Mucosa of rectum (tissue), 2 donors: ENCODE measurements at regions not wholly inside any gene's neighbourhood (a gene's known extent, or its start where the extent isn't known, plus 50 kb on each side); places are given as distances from the start of the nearest gene placed in this dataset.

Experiments used
- H3K27ac ChIP-seq, 2 donors: one replicate each; pipeline ENCODE4 v1.7.0; 2013; ENCODE audit warnings: inconsistent platforms in 2 of 2, low read depth in 2 of 2, low read length in 2 of 2
- H3K27me3 ChIP-seq, 2 donors: one replicate each; pipeline ENCODE4 v1.7.0; 2013; ENCODE audit warnings: low read length in 2 of 2; ENCODE audit not compliant: control insufficient read depth in 2 of 2, insufficient read depth in 2 of 2
- H3K36me3 ChIP-seq, 2 donors: one replicate each; pipeline ENCODE4 v1.7.0; 2013; ENCODE audit warnings: low read length in 2 of 2; ENCODE audit not compliant: control insufficient read depth in 2 of 2, insufficient read depth in 2 of 2
- H3K4me1 ChIP-seq, 2 donors: one replicate each; pipeline ENCODE4 v1.7.0; 2013; ENCODE audit warnings: low read length in 2 of 2, mild to moderate bottlenecking in 1 of 2; ENCODE audit not compliant: control insufficient read depth in 2 of 2, insufficient read depth in 2 of 2
- H3K4me3 ChIP-seq, 2 donors: one replicate each; pipeline ENCODE4 v1.7.0; 2013; ENCODE audit warnings: low read length in 2 of 2
- H3K9ac ChIP-seq, 2 donors: one replicate each; pipeline ENCODE4 v1.7.0; 2013; ENCODE audit warnings: low read length in 2 of 2, low read depth in 1 of 2, mild to moderate bottlenecking in 1 of 2
- H3K9me3 ChIP-seq, 2 donors: one replicate each; pipeline ENCODE4 v1.7.0; 2013; ENCODE audit warnings: low read length in 2 of 2; ENCODE audit not compliant: control insufficient read depth in 2 of 2
- donor health status: healthy.
- donor health status: Normal muscosa, but diverticular disease.

DNA sequence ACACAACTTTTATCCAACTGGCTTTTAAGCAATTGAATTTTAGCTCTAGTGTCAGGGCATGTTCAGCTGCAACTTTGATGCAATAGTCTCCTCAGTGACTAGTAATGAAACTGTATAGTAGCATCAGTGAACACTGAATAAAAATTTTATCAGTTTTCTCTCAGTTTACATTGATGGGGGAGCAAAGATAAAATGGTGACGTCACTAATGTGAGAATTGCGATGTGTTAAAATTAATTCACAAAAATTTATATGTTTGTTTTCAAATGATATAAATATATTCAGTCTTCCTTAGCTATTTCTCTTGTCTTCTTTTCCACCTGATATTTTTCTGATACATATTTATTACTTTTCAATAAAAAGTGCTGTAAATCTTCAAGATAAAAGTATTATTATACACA is 508.8 kb upstream of the AGA start:
- H3K4me3 ChIP-seq: no peak overlapping the region
- H3K27ac ChIP-seq: no peak overlapping the region
- H3K9ac ChIP-seq: no peak overlapping the region
- no peaks in the 10 kb centered on the region for H3K4me1 ChIP-seq
- H3K9me3 ChIP-seq: no peaks in the 10 kb centered on the region
- H3K27me3 ChIP-seq: no peaks in the 10 kb centered on the region
- no peaks in the 10 kb centered on the region for H3K36me3 ChIP-seq

DNA sequence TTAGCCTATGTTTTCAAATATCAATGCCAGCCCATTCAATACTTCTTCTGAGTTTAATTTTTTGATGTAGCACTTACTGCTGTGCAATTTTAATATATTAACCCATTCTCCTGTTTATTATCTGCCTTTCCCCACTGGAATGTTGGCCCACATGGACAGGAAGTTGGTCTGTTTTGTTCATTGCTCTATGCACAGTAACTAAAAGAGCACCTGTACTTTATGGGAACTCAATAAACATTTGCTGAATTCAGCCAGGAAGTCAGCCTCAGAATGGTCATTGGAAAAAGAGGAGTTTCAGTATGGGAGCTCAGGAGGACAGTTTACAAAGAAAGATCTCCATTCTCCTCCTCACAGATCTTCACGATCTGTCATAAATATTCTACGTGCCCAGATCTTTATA is 510.5 kb upstream of the AGA start:
- Histone ChIP-seq H3K4me1 (no peaks in the 10 kb centered on the region), H3K9me3 (no peaks in the 10 kb centered on the region), H3K27me3 (no peaks in the 10 kb centered on the region), H3K27ac (no peak overlapping the region), H3K36me3 (no peaks in the 10 kb centered on the region), H3K4me3 (no peak overlapping the region), H3K9ac (no peak overlapping the region)

DNA sequence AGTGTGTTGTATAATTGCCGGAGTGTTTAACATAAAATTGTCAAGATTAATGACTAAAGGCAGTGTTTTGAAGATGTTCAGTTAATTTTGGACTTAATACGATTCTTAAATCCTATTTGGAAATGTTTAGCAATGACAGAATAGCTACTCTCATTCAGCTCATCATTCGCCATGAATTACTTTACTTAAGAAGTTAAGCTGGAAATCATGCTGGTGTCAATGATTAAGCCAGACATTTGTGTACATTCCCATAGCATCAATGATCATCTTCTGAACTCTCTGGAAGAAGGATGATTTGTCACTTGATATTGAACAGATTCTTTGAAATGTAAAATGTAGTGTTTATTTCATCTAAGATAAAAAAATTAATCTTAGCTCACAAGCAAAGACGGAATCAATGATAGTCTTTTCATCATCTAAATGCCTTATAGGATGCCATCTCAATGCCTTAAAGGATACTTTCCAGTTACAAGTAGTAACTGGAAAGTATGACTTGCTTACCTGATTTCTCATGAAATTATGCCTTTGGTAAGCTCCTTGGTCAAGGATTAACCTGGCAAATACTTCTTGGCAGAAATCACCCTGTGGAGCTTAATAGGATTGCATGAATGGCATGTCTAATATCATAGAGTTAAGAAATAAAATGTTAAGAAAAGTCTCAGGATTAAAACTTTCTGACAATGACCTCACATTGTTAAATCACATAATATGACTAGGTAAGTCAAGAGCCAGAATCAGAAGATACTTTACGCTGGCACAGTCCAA is 515.5 kb upstream of the AGA start:
- no peaks in the 10 kb centered on the region for H3K27me3 ChIP-seq
- no peaks in the 10 kb centered on the region for H3K4me1 ChIP-seq
- no peaks in the 10 kb centered on the region for H3K9me3 ChIP-seq
- H3K9ac ChIP-seq: no peak overlapping the region
- H3K4me3 ChIP-seq: no peak overlapping the region
- no peak overlapping the region for H3K27ac ChIP-seq
- no peaks in the 10 kb centered on the region for H3K36me3 ChIP-seq

- H3K9me3 ChIP-seq: no peaks in the 10 kb centered on the region
- no peak overlapping the region for H3K27ac ChIP-seq
- H3K4me3 ChIP-seq: no peak overlapping the region
- H3K4me1 ChIP-seq: no peaks in the 10 kb centered on the region
- no peaks in the 10 kb centered on the region for H3K27me3 ChIP-seq
- no peaks in the 10 kb centered on the region for H3K36me3 ChIP-seq
- H3K9ac ChIP-seq: no peak overlapping the region
These were observed 518.3 kb upstream of the AGA start for GRCh38 chr4:177960566-177960965.

DNA sequence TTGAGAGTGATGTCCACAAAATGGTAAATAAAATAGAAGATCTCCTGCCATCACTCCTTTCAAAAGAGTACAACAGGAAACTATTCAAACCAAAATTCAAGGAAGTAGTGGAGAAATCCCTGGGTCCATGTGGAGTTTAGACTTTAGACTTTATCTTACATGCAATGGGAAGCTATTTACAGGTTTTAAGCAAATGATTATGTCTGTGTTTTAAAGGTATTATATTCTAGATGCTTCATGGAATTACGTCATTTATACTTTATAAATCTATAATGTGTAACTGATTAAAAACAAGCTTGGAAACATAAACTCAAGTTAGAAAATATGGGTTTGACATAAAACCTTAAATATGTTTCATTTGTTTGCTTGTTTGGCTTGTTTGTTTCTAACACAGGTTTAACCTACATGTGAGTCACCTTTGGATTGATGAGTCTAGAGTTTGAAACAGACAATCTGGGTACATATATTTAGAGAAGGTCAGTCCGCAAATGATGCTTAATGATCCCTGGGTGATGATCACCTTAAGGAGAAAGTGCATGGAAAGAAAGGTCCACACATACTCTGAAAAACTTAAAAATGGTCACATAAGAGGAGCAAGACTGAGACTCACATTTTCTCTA is 519.6 kb upstream of the AGA start:
- Histone ChIP-seq H3K9ac (no peak overlapping the region), H3K9me3 (no peaks in the 10 kb centered on the region), H3K27me3 (no peaks in the 10 kb centered on the region), H3K36me3 (no peaks in the 10 kb centered on the region), H3K27ac (no peak overlapping the region), H3K4me1 (no peaks in the 10 kb centered on the region), H3K4me3 (no peak overlapping the region)

GRCh38 chr4:177964061-177964460 is 521.8 kb upstream of the AGA start:
- Histone ChIP-seq H3K9ac (no peak overlapping the region), H3K4me1 (no peaks in the 10 kb centered on the region), H3K27ac (no peak overlapping the region), H3K9me3 (no peaks in the 10 kb centered on the region), H3K27me3 (no peaks in the 10 kb centered on the region), H3K36me3 (no peaks in the 10 kb centered on the region), H3K4me3 (no peak overlapping the region)

DNA sequence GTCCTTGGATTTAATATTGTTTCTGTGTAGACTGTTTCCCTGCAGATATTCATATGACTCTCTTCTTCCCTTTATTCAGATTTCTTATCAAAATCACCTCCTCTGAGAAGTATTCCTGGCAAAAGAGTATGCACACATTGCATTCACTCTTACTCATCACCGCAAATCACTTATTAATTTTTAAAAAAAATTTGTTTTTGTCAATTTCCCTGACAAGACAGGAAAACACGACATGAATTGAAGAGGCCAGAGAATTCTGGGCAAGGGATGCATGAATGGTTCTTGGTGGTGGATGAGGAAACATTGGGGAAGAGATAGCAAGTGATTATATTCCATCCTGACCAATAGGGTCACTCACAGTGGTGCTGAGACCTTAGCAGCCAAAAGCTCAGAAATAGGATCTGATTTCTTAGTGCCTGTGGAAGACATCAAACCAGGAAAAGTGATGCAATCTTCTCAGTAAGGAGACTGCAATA is 522.5 kb upstream of the AGA start:
- H3K4me3 ChIP-seq: no peak overlapping the region
- no peaks in the 10 kb centered on the region for H3K9me3 ChIP-seq
- no peaks in the 10 kb centered on the region for H3K27me3 ChIP-seq
- H3K27ac ChIP-seq: no peak overlapping the region
- no peaks in the 10 kb centered on the region for H3K36me3 ChIP-seq
- no peaks in the 10 kb centered on the region for H3K4me1 ChIP-seq
- H3K9ac ChIP-seq: no peak overlapping the region

DNA sequence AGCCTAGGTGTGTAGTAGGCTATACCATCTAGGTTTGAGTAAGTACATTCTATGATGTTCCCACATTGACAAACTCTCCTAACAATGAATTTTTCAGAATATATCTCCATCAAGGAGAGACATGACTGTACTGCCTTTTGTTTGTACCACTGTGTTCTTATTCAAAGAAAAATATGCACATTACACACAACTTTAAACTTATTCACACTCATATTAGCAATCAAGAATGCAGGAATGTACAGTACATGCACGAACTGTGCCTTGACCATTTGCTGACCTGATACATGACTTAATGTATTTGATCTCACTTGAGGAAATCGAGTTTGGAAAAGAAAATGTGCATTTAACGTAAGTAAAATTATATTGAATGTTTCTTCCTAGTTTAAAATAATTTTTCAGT is 525.1 kb upstream of the AGA start:
- no peak overlapping the region for H3K9ac ChIP-seq
- no peaks in the 10 kb centered on the region for H3K27me3 ChIP-seq
- H3K4me3 ChIP-seq: no peak overlapping the region
- H3K27ac ChIP-seq: no peak overlapping the region
- H3K4me1 ChIP-seq: no peaks in the 10 kb centered on the region
- no peaks in the 10 kb centered on the region for H3K9me3 ChIP-seq
- H3K36me3 ChIP-seq: no peaks in the 10 kb centered on the region

GRCh38 chr4:177968817-177969442 is 526.7 kb upstream of the AGA start:
- Histone ChIP-seq H3K4me3 (no peak overlapping the region), H3K4me1 (no peaks in the 10 kb centered on the region), H3K27ac (no peak overlapping the region), H3K9ac (no peak overlapping the region), H3K27me3 (no peaks in the 10 kb centered on the region), H3K9me3 (no peaks in the 10 kb centered on the region), H3K36me3 (no peaks in the 10 kb centered on the region)

GRCh38 chr4:177974461-177974860 is 532.2 kb upstream of the AGA start:
- Histone ChIP-seq H3K9me3 (no peaks in the 10 kb centered on the region), H3K36me3 (no peaks in the 10 kb centered on the region)

More at GRCh38 chr4:177974461-177974860, 532.2 kb upstream of the AGA start:
- Histone ChIP-seq H3K4me3 (no peak overlapping the region), H3K4me1 (peaks cover 0 to 4% of the 10 kb centered on the region in 2 donors), H3K27ac (no peak overlapping the region), H3K27me3 (no peaks in the 10 kb centered on the region), H3K9ac (no peak overlapping the region)
